ENCODE measurements at regions not wholly inside any gene's neighbourhood (a gene's known extent, or its start where the extent isn't known, plus 50 kb on each side); places are given as distances from the start of the nearest gene placed in this dataset.

DNA sequence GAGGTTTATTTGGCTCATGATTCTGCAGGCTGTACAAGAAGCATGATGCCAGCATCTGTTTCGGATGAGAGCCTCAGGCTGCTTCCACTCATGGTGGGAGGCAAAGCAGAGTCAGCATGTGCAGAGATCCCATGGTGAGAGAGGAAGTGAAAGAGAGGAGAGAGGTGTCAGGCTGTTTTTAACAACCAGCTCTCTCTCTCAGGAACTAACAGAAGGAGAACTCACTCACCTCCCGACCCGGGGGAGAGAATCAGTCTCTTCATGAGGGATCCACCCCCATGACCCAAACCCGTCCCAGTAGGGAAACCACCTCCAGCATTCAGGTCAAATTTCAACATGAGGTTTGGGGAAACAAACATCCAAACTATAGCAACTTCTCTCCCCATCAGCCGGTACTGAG is 187.7 kb downstream of the ENC1 start:
- no peak overlapping the region for H3K56ac ChIP-seq (replicated peaks; ENCODE audit: insufficient read length, low read depth, low read length)
- no peak overlapping the region for H2BK12ac ChIP-seq (ENCODE audit: low read depth, low read length)
- H3K14ac ChIP-seq (ENCODE audit: insufficient read length): no peak overlapping the region
- FAIRE-seq (no peak), DNase-seq (ENCODE audit: low read depth in 1 of 2, low spot score in 2 of 2) (no peak)
- no peak overlapping the region for H4K5ac ChIP-seq (ENCODE audit: insufficient read length, low read depth, low read length)
- H2AFZ ChIP-seq (ENCODE audit: low read length): peak overlapping the region; percentile 68
- H3K4me3 ChIP-seq (ENCODE audit: extremely low read depth in 1 of 4, insufficient read depth in 2 of 4, low read depth in 3 of 4, low read length in 4 of 4): no peak overlapping the region
- H4K20me1 ChIP-seq (replicated peaks in 1 of 2; ENCODE audit: control insufficient read depth in 1 of 2, insufficient read depth in 2 of 2, low read length in 2 of 2): no peaks in the 10 kb centered on the region
- no peak overlapping the region for H2BK15ac ChIP-seq (ENCODE audit: low read length)
- no peaks in the 10 kb centered on the region for H3K79me2 ChIP-seq (ENCODE audit: control insufficient read depth in 1 of 2, insufficient read depth in 2 of 2, low read length in 2 of 2)
- H3K23me2 ChIP-seq (ENCODE audit: low read depth, low read length): no peaks in the 10 kb centered on the region
- no peak overlapping the region for H3K4ac ChIP-seq (replicated peaks; ENCODE audit: insufficient read length, low read depth, low read length)
- H3K79me1 ChIP-seq (ENCODE audit: low read depth, low read length): no peaks in the 10 kb centered on the region
- CTCF ChIA-PET (ENCODE audit: partially characterized antibody): no interaction called here
- POLR2A ChIA-PET (ENCODE audit: partially characterized antibody): no interaction called here
- H3K4me2 ChIP-seq (ENCODE audit: insufficient read depth in 1 of 2, low read depth in 2 of 2, low read length in 2 of 2): no peak overlapping the region
- no peaks in the 10 kb centered on the region; a peak in 1 of 7 replicates for H3K4me1 ChIP-seq (replicated peaks in 1 of 4; ENCODE audit: control insufficient read depth in 3 of 4, insufficient read depth in 4 of 4, low read length in 3 of 4)
- H2AK5ac ChIP-seq (ENCODE audit: low read depth, low read length): no peak overlapping the region
- H3K18ac ChIP-seq (ENCODE audit: extremely low read depth, low read length): no peak overlapping the region
- H3K27me3 ChIP-seq (replicated peaks in 1 of 4; ENCODE audit: control insufficient read depth in 3 of 4, extremely low read depth in 1 of 4, insufficient read depth in 3 of 4, low read length in 3 of 4): no peaks in the 10 kb centered on the region
- no peak overlapping the region for H2BK120ac ChIP-seq (replicated peaks; ENCODE audit: low read depth, low read length)
- no peak overlapping the region for H4K8ac ChIP-seq (ENCODE audit: extremely low read depth, insufficient read depth, low read length)
- H2BK5ac ChIP-seq (ENCODE audit: low read depth, low read length): no peak overlapping the region
- H3K9ac ChIP-seq (replicated peaks in 1 of 4; ENCODE audit: extremely low read depth in 1 of 4, low read depth in 3 of 4, low read length in 3 of 4): no peak overlapping the region
- no peaks in the 10 kb centered on the region for H3K36me3 ChIP-seq (ENCODE audit: control insufficient read depth in 2 of 4, insufficient read depth in 4 of 4, low read length in 3 of 4)
- H3K27ac ChIP-seq (ENCODE audit: low read depth, low read length): no peak overlapping the region
- H3K9me3 ChIP-seq (ENCODE audit: insufficient read depth in 2 of 2, low read depth in 1 of 2, low read length in 1 of 2): no peaks in the 10 kb centered on the region
- no peak overlapping the region for H4K91ac ChIP-seq (replicated peaks; ENCODE audit: insufficient read length, low read length)
- 82% methylated on average over 5 of the region's 5 CpGs; no CpG with 5 or more reads in 1 of the 2 experiments for WGBS, 2 experiments (ENCODE audit: extremely low coverage in 1 of 2, insufficient coverage in 1 of 2, insufficient read length in 1 of 2, insufficient replicate concordance in 2 of 2, low coverage in 1 of 2, low lambda C conversion rate in 2 of 2, missing lambda C conversion rate in 1 of 2)
- no peak overlapping the region for H3K23ac ChIP-seq (ENCODE audit: insufficient read length)
- H2BK20ac ChIP-seq (ENCODE audit: low read length): no peak overlapping the region
- TF ChIP-seq TBP (IDR thresholded peaks at IDR 0.05; ENCODE audit: low read depth, low read length) (no peak), SUZ12 (IDR thresholded peaks at IDR 0.05; ENCODE audit: low read length) (no peak), CHD1 (IDR thresholded peaks at IDR 0.05; ENCODE audit: low read depth, low read length) (no peak), SP4 (IDR thresholded peaks at IDR 0.05; ENCODE audit: low read length) (no peak), CBX8 (IDR thresholded peaks at IDR 0.05; ENCODE audit: borderline replicate concordance, low read depth, low read length) (no peak), MAFK (IDR thresholded peaks at IDR 0.05; ENCODE audit: low read depth, low read length) (no peak), SIN3A (conservative IDR thresholded peaks at IDR 0.05 in 1 of 2, IDR thresholded peaks at IDR 0.05 in 1 of 2; ENCODE audit: low read depth in 1 of 2, low read length in 2 of 2) (no peak), BCL11A (IDR thresholded peaks at IDR 0.05; ENCODE audit: low read depth in 2 of 2, low read length in 2 of 2) (no peak), NRF1 (IDR thresholded peaks at IDR 0.05; ENCODE audit: low read depth, low read length) (no peak), KDM4A (IDR thresholded peaks at IDR 0.05; ENCODE audit: low read depth, low read length, severe bottlenecking) (no peak), SIX5 (IDR thresholded peaks at IDR 0.05; ENCODE audit: low read depth, low read length) (no peak), POLR2AphosphoS5 (IDR thresholded peaks at IDR 0.05; ENCODE audit: low read depth, low read length) (no peak)
- TF ChIP-seq, protein P1, sequence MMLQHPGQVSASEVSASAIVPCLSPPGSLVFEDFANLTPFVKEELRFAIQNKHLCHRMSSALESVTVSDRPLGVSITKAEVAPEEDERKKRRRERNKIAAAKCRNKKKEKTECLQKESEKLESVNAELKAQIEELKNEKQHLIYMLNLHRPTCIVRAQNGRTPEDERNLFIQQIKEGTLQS (IDR thresholded peaks at IDR 0.05; ENCODE audit: insufficient read depth, low read depth, low read length): no peak
- TF ChIP-seq, protein P2, sequence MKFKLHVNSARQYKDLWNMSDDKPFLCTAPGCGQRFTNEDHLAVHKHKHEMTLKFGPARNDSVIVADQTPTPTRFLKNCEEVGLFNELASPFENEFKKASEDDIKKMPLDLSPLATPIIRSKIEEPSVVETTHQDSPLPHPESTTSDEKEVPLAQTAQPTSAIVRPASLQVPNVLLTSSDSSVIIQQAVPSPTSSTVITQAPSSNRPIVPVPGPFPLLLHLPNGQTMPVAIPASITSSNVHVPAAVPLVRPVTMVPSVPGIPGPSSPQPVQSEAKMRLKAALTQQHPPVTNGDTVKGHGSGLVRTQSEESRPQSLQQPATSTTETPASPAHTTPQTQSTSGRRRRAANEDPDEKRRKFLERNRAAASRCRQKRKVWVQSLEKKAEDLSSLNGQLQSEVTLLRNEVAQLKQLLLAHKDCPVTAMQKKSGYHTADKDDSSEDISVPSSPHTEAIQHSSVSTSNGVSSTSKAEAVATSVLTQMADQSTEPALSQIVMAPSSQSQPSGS (IDR thresholded peaks at IDR 0.05; ENCODE audit: low read length): no peak
